BE2C (cell line): ENCODE measurements at regions not wholly inside any gene's neighbourhood (a gene's known extent, or its start where the extent isn't known, plus 50 kb on each side); places are given as distances from the start of the nearest gene placed in this dataset.

ENCODE experiments used
- DNase-seq: peaks from one replicate; pipeline ENCODE4 v3.0.0-alpha.2; 2020
- H3K27me3 ChIP-seq: fragments of 250-450 bp; sonication (Bioruptor Pico); 2 replicates; pipeline ENCODE4 v1.5.1; 2020; ENCODE audit warnings: mild to moderate bottlenecking
- H3K36me3 ChIP-seq: fragments of 250-450 bp; sonication (Bioruptor Pico); 2 replicates; pipeline ENCODE4 v1.5.1; 2020; ENCODE audit warnings: mild to moderate bottlenecking
- H3K4me1 ChIP-seq: fragments of 250-450 bp; sonication (Bioruptor Pico); 2 replicates; pipeline ENCODE4 v1.5.1; 2020
- H3K4me3 ChIP-seq: 2 replicates; pipeline ENCODE4 v1.5.1; 2011; ENCODE audit warnings: low read depth, low read length
- H3K9me3 ChIP-seq: fragments of 250-450 bp; sonication (Bioruptor Pico); 2 replicates; pipeline ENCODE4 v1.5.1; 2020
- TF ChIP-seq, protein P1 (sequence below): IDR thresholded peaks from 2 replicates; pipeline ENCODE4 v1.5.1; 2012; ENCODE audit warnings: mild to moderate bottlenecking, low read depth, low read length

DNA sequence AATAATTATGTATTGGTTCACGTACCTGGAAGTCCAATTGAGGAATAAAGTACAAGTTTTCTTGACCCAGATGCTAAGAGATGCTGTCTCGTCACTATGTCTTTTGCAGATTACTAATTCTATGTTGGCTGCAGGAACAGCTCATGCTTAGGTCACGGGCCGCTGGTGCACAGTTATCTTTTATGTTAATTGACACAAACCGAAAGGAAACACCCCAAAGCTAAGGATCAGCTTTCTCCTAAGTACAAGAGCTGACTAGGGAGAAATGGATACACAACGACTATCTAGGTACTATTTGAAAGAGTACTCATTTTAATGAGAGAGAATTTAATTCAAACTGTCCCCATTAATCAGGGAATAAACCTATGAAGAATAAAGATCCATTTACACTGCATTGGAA, 217.7 kb upstream of the SLC35G4 start:
- Histone ChIP-seq H3K27me3 (no peaks in the 10 kb centered on the region), H3K9me3 (no peaks in the 10 kb centered on the region), H3K36me3 (no peaks in the 10 kb centered on the region), H3K4me3 (no peak overlapping the region), H3K4me1 (no peaks in the 10 kb centered on the region)
- DNase-seq = no peak
- TF ChIP-seq, protein P1, sequence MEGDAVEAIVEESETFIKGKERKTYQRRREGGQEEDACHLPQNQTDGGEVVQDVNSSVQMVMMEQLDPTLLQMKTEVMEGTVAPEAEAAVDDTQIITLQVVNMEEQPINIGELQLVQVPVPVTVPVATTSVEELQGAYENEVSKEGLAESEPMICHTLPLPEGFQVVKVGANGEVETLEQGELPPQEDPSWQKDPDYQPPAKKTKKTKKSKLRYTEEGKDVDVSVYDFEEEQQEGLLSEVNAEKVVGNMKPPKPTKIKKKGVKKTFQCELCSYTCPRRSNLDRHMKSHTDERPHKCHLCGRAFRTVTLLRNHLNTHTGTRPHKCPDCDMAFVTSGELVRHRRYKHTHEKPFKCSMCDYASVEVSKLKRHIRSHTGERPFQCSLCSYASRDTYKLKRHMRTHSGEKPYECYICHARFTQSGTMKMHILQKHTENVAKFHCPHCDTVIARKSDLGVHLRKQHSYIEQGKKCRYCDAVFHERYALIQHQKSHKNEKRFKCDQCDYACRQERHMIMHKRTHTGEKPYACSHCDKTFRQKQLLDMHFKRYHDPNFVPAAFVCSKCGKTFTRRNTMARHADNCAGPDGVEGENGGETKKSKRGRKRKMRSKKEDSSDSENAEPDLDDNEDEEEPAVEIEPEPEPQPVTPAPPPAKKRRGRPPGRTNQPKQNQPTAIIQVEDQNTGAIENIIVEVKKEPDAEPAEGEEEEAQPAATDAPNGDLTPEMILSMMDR = no peak

DNA sequence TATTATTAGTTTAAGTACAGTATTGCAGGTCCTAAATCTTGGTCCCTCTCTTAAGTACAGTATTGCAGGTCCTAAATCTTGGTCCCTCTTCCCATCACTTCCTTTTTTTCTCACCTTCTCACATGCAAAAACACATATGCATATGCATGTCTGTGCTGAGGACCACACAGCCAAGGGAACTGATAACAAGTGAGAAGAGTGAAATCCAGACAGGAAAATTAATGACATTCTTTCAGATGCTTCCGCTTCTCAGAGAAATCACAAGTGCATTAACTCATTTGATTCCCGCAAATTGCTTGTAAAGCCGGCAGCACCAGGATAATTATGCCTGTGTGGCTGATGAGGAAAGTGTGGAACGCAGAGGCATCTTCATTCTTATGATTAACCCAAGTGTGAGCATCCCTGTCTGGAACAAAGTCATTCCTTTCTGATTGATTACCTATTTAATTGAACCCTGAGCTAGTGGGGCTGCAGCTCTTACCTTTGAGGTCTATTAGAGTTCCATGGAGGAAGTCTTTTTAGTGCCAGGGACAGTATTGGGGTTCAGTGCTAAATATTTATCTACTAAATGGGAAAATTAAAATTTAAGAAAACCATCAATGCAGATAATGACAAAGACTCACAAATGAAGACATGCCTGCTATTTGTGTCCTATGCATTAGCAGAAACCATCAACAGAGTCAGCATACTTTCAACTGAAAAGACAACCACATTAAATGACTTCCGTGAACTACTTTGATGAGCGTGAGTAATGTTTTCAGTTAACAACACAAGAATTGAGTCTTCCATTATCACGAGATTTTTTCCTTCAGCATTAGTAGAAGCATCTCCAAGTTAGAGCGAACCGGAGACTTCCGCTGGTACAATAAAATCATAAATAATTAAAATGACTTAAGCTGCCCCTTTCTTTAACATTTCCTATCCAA, 220.4 kb upstream of the SLC35G4 start:
- no peaks in the 10 kb centered on the region for H3K4me1 ChIP-seq
- H3K9me3 ChIP-seq = no peaks in the 10 kb centered on the region
- DNase-seq = no peak
- H3K36me3 ChIP-seq = no peaks in the 10 kb centered on the region
- H3K27me3 ChIP-seq = no peaks in the 10 kb centered on the region
- TF ChIP-seq, protein P1 = no peak
- no peak overlapping the region for H3K4me3 ChIP-seq

DNA sequence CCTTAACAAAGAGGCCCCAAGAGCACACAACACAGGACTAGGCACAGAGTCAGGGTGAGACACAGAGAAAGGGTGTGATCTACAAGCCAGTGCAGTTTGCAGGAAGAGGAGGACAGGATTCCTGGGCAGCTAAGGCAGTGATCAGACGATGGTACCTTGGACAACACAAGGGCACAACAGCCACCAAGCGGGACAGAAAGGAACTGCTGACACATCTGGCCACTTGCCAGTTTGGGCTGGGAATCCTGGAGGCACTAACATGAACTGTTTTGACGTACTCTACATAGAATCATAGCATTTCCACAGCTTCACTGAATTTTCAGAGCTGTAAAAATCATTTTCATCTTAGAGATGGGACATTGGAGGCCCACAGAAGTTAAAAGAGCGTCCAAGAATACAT, 221.5 kb upstream of the SLC35G4 start:
- Histone ChIP-seq H3K4me1 (no peaks in the 10 kb centered on the region), H3K36me3 (no peaks in the 10 kb centered on the region), H3K4me3 (no peak overlapping the region), H3K9me3 (no peaks in the 10 kb centered on the region), H3K27me3 (no peaks in the 10 kb centered on the region)
- DNase-seq = peak; percentile 80
- TF ChIP-seq, protein P1 = peak; percentile 64

DNA sequence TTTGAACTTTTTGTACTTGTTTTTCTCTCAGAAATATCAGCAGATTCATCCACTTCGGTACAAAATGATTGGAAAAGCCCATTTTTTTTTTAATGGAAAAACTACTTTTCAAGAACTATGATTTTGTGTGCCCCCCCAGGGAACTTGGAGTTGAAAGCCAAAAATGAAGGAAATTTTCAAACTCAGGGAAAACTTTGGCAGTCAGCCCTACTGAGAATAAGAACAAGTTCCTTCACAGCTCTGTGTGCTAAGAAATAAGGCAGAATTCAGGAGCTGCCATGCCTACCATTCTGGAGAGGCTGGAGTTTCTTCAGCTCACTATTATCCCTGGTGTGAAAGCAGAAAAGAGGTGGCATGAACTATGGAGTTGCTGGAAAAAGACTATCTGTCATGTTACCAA, 226.0 kb upstream of the SLC35G4 start:
- TF ChIP-seq, protein P1 = no peak
- Histone ChIP-seq H3K36me3 (no peaks in the 10 kb centered on the region), H3K4me1 (no peaks in the 10 kb centered on the region), H3K4me3 (no peak overlapping the region), H3K27me3 (no peaks in the 10 kb centered on the region), H3K9me3 (no peaks in the 10 kb centered on the region)
- no peak for DNase-seq

DNA sequence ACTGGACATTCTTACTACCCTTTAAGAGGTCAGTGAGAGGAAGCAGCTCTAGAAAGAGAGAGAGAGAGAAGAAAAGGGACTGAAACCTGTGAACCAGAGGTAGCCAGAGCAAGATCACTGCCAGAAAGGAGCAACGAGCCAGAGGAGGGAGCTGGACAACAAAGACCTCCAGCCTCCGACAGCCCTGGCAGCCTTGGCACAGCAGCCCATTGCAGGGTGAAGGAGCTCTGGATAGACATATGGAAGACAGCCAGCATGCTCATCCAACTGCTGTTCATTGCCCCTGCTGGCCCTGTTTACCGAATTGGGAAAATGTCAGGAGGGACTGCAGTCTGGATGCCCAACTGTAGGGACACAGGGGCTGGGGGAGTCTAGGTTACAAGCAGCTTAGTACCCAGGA, 228.4 kb upstream of the SLC35G4 start:
- no peaks in the 10 kb centered on the region for H3K36me3 ChIP-seq
- no peak for DNase-seq
- TF ChIP-seq, protein P1 = no peak

DNA sequence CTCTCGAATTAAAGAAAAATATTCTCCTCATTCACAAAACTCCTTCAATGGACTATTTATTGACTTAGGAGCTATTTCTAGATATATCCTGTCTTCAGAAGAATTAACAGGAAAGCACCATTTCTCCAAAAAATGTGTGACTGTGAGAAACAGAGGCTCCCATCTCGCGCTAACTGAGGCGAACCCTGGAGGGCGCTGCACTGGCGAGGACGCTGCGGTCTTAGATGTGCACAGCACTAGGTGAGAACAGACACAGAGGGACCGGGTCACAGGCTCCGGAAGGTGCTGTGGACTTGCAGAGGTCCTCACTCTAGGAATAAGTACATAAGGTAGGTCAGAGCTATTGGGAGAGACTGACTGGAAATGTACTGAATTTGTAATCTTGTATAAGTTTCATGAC, 229.7 kb upstream of the SLC35G4 start:
- DNase-seq = no peak
- Histone ChIP-seq H3K9me3 (no peaks in the 10 kb centered on the region), H3K4me1 (no peaks in the 10 kb centered on the region), H3K4me3 (no peak overlapping the region), H3K36me3 (no peaks in the 10 kb centered on the region), H3K27me3 (no peaks in the 10 kb centered on the region)
- TF ChIP-seq, protein P1 = no peak

More for the DNA sequence above, 228.4 kb upstream of the SLC35G4 start:
- Histone ChIP-seq H3K27me3 (no peaks in the 10 kb centered on the region), H3K9me3 (no peaks in the 10 kb centered on the region), H3K4me1 (no peaks in the 10 kb centered on the region), H3K4me3 (no peak overlapping the region)
